Endothelial cell of umbilical vein (primary cell): ENCODE measurements at regions not wholly inside any gene's neighbourhood (a gene's known extent, or its start where the extent isn't known, plus 50 kb on each side); places are given as distances from the start of the nearest gene placed in this dataset.

Experiments
- BruUV-seq: library from RNA; stranded (reverse); fragments of 400-500 nt; replicated peaks from 2 replicates; lab custom pipeline; 2021; lab: Mats Ljungman, UMichigan
- CTCF ChIA-PET: fragments of 300-600, 350-600 bp; sonication (Branson Sonifier 250); formaldehyde crosslinking; loops from one replicate; lab custom pipeline; 2021; ENCODE audit warnings: antibody characterized with exemption, inconsistent platforms; lab: Charles Lee
- POLR2A ChIA-PET: fragments of 300-600, 350-600 bp; sonication (Branson Sonifier 250); formaldehyde crosslinking; loops from one replicate; lab custom pipeline; 2021; ENCODE audit warnings: antibody characterized with exemption, inconsistent platforms; lab: Charles Lee
- DNase-seq: peaks from one replicate; pipeline ENCODE4 v3.0.0-alpha.2; 2011; ENCODE audit warnings: low read depth, low spot score
- FAIRE-seq: peaks from 2 replicates; lab custom pipeline; 2011; peaks lifted over from hg19 to GRCh38; lab: Jason Lieb, UNC
- H2AFZ ChIP-seq: 2 replicates; pipeline ENCODE4 v1.6.0; 2012; ENCODE audit warnings: low read depth, low read length, control low read depth, inconsistent platforms
- H3K27ac ChIP-seq: 2 replicates; pipeline ENCODE4 v1.5.1; 2011; ENCODE audit warnings: low read depth, mild to moderate bottlenecking, control low read depth, low read length, moderate library complexity; ENCODE audit not compliant: insufficient read depth
- H3K27me3 ChIP-seq, 2 experiments: 2 replicates each; pipeline versions ENCODE4 v1.6.0 to v1.6.1; 2011; ENCODE audit warnings: low read length in 2 of 2, mixed read lengths in 1 of 2; ENCODE audit not compliant: control insufficient read depth in 2 of 2, insufficient read depth in 2 of 2
- H3K36me3 ChIP-seq, 2 experiments: 2 replicates in 1 of 2; 3 replicates in 1 of 2; pipeline ENCODE4 v1.5.1; 2011; ENCODE audit warnings: low read length in 2 of 2, mild to moderate bottlenecking in 1 of 2, moderate library complexity in 1 of 2; ENCODE audit not compliant: control insufficient read depth in 2 of 2, insufficient read depth in 2 of 2; ENCODE audit errors: extremely low read depth in 1 of 2
- H3K4me1 ChIP-seq: 3 replicates; pipeline ENCODE4 v1.5.1; 2011; ENCODE audit warnings: mild to moderate bottlenecking, low read length; ENCODE audit not compliant: control insufficient read depth, insufficient read depth; ENCODE audit errors: extremely low read depth
- H3K4me2 ChIP-seq: 2 replicates; pipeline ENCODE4 v1.6.1; 2011; ENCODE audit warnings: low read length, control low read depth, mixed read lengths; ENCODE audit not compliant: insufficient read depth
- H3K4me3 ChIP-seq, 3 experiments: fragments of 200-600 bp in 1 of 3; sonication (generic), shearing (Covaris generic) in 1 of 3; replicated peaks in 1 of 3; 2 replicates each; pipeline ENCODE4 v1.5.1; 2011 to 2016; ENCODE audit warnings: control low read depth in 3 of 3, low read length in 3 of 3, mild to moderate bottlenecking in 2 of 3, inconsistent platforms in 1 of 3, low read depth in 1 of 3, moderate library complexity in 1 of 3; ENCODE audit not compliant: insufficient read depth in 1 of 3
- H3K79me2 ChIP-seq: 2 replicates; pipeline ENCODE4 v1.6.0; 2012; ENCODE audit warnings: low read length, inconsistent platforms; ENCODE audit not compliant: control insufficient read depth, insufficient read depth
- H3K9ac ChIP-seq: replicated peaks from 2 replicates; pipeline ENCODE3; 2011; ENCODE audit warnings: low read length, control low read depth; ENCODE audit not compliant: insufficient read depth; ENCODE audit errors: extremely low read depth
- H3K9me1 ChIP-seq: replicated peaks from 3 replicates; pipeline ENCODE4 v1.6.0; 2011; ENCODE audit warnings: mild to moderate bottlenecking, low read length; ENCODE audit not compliant: control insufficient read depth, insufficient read depth; ENCODE audit errors: extremely low read depth
- H3K9me3 ChIP-seq: replicated peaks from 2 replicates; pipeline ENCODE4 v1.5.1; 2012; ENCODE audit warnings: low read length, inconsistent platforms; ENCODE audit not compliant: control insufficient read depth, insufficient read depth
- H4K20me1 ChIP-seq: replicated peaks from 2 replicates; pipeline ENCODE3; 2011; ENCODE audit warnings: mild to moderate bottlenecking, low read length; ENCODE audit not compliant: control insufficient read depth, insufficient read depth; ENCODE audit errors: extremely low read depth
- CTCF ChIP-seq, 2 donors: IDR thresholded peaks; 1 replicate in 1 of 2; 2 replicates in 1 of 2; pipeline ENCODE4 v1.5.1; 2011; ENCODE audit warnings: low read length in 2 of 2, mild to moderate bottlenecking in 2 of 2, moderate library complexity in 2 of 2, control low read depth in 1 of 2, inconsistent platforms in 1 of 2, low read depth in 1 of 2; ENCODE audit not compliant: insufficient read depth in 1 of 2; ENCODE audit errors: extremely low read depth in 1 of 2
- EZH2 ChIP-seq: IDR thresholded peaks from 2 replicates; pipeline ENCODE4 v1.6.1; 2012; ENCODE audit warnings: borderline replicate concordance, low read depth, mild to moderate bottlenecking, moderate library complexity, low read length, inconsistent platforms; ENCODE audit not compliant: severe bottlenecking
- FOS ChIP-seq: IDR thresholded peaks from 2 replicates; pipeline ENCODE4 v1.6.1; 2011; ENCODE audit warnings: mild to moderate bottlenecking, low read length, moderate library complexity, borderline replicate concordance; ENCODE audit not compliant: insufficient read depth
- GATA2 ChIP-seq: IDR thresholded peaks from 2 replicates; pipeline ENCODE4 v1.7.0; 2011; ENCODE audit warnings: low read depth, mild to moderate bottlenecking, moderate library complexity, mixed read lengths, low read length; ENCODE audit not compliant: insufficient read length, insufficient read depth
- JUN ChIP-seq: IDR thresholded peaks from 2 replicates; pipeline ENCODE4 v1.6.1; 2011; ENCODE audit warnings: borderline replicate concordance, low read depth; ENCODE audit not compliant: insufficient read length, insufficient read depth
- MAX ChIP-seq: IDR thresholded peaks from 2 replicates; pipeline ENCODE4 v1.6.1; 2011; ENCODE audit not compliant: insufficient read depth, insufficient read length
- MYC ChIP-seq: IDR thresholded peaks from one replicate; pipeline ENCODE4 v1.6.1; 2011; ENCODE audit warnings: mild to moderate bottlenecking, low read depth, low read length
- POLR2A ChIP-seq: IDR thresholded peaks from 2 replicates; pipeline ENCODE4 v1.6.1; 2012; ENCODE audit warnings: low read depth, mild to moderate bottlenecking, control low read depth, low read length
- POLR2AphosphoS5 ChIP-seq: IDR thresholded peaks from 2 replicates; pipeline ENCODE4 v1.6.1; 2012; ENCODE audit warnings: low read depth, mild to moderate bottlenecking, control low read depth, low read length, moderate library complexity; ENCODE audit not compliant: insufficient read depth
- dilution Hi-C: fragments of 300-500 bp; cut with MboI; formaldehyde crosslinking; loops from one replicate; pipeline ENCODE4 v1.15.0; 2019; ENCODE audit warnings: low sequenced_read_pairs; ENCODE audit not compliant: extremely low pct_ligation_motif_present
- intact Hi-C: fragments of 100-400 bp; cut with micrococcal nuclease; formaldehyde crosslinking; loops from one replicate; pipeline ENCODE4 v1.10.0; 2022

- POLR2A ChIA-PET = no interaction called here
- Histone ChIP-seq H2AFZ (no peak overlapping the region), H3K27me3 (no peaks in the 10 kb centered on the region), H3K9me1 (no peaks in the 10 kb centered on the region), H4K20me1 (no peaks in the 10 kb centered on the region), H3K4me3 (no peak overlapping the region), H3K9ac (no peak overlapping the region), H3K36me3 (no peaks in the 10 kb centered on the region), H3K9me3 (no peaks in the 10 kb centered on the region), H3K79me2 (no peaks in the 10 kb centered on the region), H3K27ac (no peak overlapping the region), H3K4me1 (no peaks in the 10 kb centered on the region), H3K4me2 (no peak overlapping the region)
- intact Hi-C loops = no loop called here
- dilution Hi-C loops = no loop called here
- DNase-seq (no peak), FAIRE-seq (no peak)
- CTCF ChIA-PET = no interaction called here
- no peak for TF ChIP-seq MYC
- TF ChIP-seq MAX = no peak
- no peak for TF ChIP-seq JUN
- TF ChIP-seq EZH2 = no peak
- no peak for TF ChIP-seq GATA2
- TF ChIP-seq CTCF (IDR thresholded peaks at IDR 0.05; ENCODE audit: extremely low read depth in 1 of 2, insufficient read depth in 1 of 2, low read depth in 1 of 2, low read length in 2 of 2) = no peak
- no peak for TF ChIP-seq FOS
- TF ChIP-seq POLR2AphosphoS5 = no peak
- TF ChIP-seq POLR2A = no peak
- no TSS peak for BruUV-seq
Observed at GRCh38 chr12:61991661-61992060, 268.5 kb upstream of the USP15 start.
